GM12878 (cell line): ENCODE measurements at regions not wholly inside any gene's neighbourhood (a gene's known extent, or its start where the extent isn't known, plus 50 kb on each side); places are given as distances from the start of the nearest gene placed in this dataset.

Source experiments
- ATF7 ChIP-seq: fragments of 450-650 bp; IDR thresholded peaks from 2 replicates; pipeline ENCODE4 v1.6.1; 2016; ENCODE audit warnings: low read depth, mild to moderate bottlenecking
- BCL11A ChIP-seq: IDR thresholded peaks from 2 replicates; pipeline ENCODE4 v1.6.1; 2011; ENCODE audit warnings: low read depth, low read length
- SMARCA5 ChIP-seq: fragments of 450-650 bp; IDR thresholded peaks from 2 replicates; pipeline ENCODE4 v1.6.1; 2017; ENCODE audit warnings: mild to moderate bottlenecking
- YY1 ChIP-seq: IDR thresholded peaks from 2 replicates; pipeline ENCODE4 v1.6.1; 2011; ENCODE audit warnings: low read depth, mild to moderate bottlenecking, low read length
- TF ChIP-seq, protein P1 (sequence below): IDR thresholded peaks from 2 replicates; pipeline ENCODE4 v1.6.1; 2011; ENCODE audit warnings: mild to moderate bottlenecking, low read depth, low read length, moderate library complexity; ENCODE audit not compliant: insufficient replicate concordance
- TF ChIP-seq, protein P2 (sequence below): fragments of 450-650 bp; IDR thresholded peaks from 2 replicates; pipeline ENCODE4 v1.6.1; 2017; ENCODE audit warnings: mild to moderate bottlenecking, moderate library complexity

DNA sequence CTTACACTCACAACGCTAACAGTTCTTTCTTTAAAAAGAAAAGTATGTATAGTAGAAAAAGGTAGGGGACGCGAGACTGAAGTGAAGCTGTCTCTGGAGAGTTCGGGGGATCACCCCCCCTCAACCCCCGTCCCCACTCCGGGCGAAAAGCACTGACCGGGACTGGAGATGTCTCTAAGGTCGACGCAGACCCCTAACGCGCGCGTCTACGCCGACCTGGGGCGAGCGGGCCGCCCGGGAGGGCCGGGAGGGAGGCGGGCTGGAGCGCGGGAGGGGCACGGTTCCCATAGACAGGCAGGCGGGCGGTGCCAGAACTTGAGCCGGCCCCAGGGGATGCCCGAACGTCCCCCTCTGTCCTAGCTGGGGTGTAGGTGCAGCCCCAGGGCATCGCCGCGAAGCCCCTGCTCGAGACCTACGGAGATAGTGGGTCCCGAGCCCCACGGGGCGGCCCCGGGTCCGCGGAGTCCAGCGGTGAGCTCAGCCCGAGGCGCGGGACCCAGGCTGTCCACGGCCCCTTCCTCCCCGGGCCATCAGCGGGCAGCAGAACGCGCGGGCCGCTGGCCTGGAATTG lies 82.2 kb downstream of the CHRNA1 start (continued):
- no peak for TF ChIP-seq YY1
- TF ChIP-seq, protein P1, sequence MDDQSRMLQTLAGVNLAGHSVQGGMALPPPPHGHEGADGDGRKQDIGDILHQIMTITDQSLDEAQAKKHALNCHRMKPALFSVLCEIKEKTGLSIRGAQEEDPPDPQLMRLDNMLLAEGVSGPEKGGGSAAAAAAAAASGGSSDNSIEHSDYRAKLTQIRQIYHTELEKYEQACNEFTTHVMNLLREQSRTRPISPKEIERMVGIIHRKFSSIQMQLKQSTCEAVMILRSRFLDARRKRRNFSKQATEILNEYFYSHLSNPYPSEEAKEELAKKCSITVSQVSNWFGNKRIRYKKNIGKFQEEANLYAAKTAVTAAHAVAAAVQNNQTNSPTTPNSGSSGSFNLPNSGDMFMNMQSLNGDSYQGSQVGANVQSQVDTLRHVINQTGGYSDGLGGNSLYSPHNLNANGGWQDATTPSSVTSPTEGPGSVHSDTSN: no peak
- TF ChIP-seq SMARCA5: 0 out of 2 replicates have a peak, but pooled peaks have one; percentile 62
- TF ChIP-seq ATF7: no peak
- no peak for TF ChIP-seq BCL11A
- TF ChIP-seq, protein P2, sequence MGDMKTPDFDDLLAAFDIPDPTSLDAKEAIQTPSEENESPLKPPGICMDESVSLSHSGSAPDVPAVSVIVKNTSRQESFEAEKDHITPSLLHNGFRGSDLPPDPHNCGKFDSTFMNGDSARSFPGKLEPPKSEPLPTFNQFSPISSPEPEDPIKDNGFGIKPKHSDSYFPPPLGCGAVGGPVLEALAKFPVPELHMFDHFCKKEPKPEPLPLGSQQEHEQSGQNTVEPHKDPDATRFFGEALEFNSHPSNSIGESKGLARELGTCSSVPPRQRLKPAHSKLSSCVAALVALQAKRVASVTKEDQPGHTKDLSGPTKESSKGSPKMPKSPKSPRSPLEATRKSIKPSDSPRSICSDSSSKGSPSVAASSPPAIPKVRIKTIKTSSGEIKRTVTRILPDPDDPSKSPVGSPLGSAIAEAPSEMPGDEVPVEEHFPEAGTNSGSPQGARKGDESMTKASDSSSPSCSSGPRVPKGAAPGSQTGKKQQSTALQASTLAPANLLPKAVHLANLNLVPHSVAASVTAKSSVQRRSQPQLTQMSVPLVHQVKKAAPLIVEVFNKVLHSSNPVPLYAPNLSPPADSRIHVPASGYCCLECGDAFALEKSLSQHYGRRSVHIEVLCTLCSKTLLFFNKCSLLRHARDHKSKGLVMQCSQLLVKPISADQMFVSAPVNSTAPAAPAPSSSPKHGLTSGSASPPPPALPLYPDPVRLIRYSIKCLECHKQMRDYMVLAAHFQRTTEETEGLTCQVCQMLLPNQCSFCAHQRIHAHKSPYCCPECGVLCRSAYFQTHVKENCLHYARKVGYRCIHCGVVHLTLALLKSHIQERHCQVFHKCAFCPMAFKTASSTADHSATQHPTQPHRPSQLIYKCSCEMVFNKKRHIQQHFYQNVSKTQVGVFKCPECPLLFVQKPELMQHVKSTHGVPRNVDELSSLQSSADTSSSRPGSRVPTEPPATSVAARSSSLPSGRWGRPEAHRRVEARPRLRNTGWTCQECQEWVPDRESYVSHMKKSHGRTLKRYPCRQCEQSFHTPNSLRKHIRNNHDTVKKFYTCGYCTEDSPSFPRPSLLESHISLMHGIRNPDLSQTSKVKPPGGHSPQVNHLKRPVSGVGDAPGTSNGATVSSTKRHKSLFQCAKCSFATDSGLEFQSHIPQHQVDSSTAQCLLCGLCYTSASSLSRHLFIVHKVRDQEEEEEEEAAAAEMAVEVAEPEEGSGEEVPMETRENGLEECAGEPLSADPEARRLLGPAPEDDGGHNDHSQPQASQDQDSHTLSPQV: 0 out of 2 replicates have a peak, but pooled peaks have one; percentile 22
- TF ChIP-seq, all 136 proteins: peak for 8
